HL-60 (cell line): ENCODE measurements at regions not wholly inside any gene's neighbourhood (a gene's known extent, or its start where the extent isn't known, plus 50 kb on each side); places are given as distances from the start of the nearest gene placed in this dataset.

Source experiments
- DNase-seq, 2 experiments: peaks; one replicate each; pipeline ENCODE4 v3.0.0-alpha.2; 2010 to 2020; ENCODE audit warnings: low read depth in 1 of 2, low spot score in 1 of 2
- H3K27ac ChIP-seq: fragments of 250-450 bp; sonication (Bioruptor Pico); replicated peaks from 2 replicates; pipeline ENCODE4 v1.5.1; 2020; ENCODE audit warnings: mild to moderate bottlenecking, moderate library complexity
- H3K27me3 ChIP-seq: fragments of 250-450 bp; sonication (Bioruptor Pico); 2 replicates; pipeline ENCODE4 v1.5.1; 2021; ENCODE audit warnings: mild to moderate bottlenecking, moderate library complexity; ENCODE audit not compliant: insufficient read depth, poor library complexity, severe bottlenecking
- H3K4me3 ChIP-seq: replicated peaks from 2 replicates; pipeline ENCODE4 v1.5.1; 2011; ENCODE audit warnings: mild to moderate bottlenecking, control low read depth, low read length; ENCODE audit not compliant: insufficient read depth
- CTCF ChIP-seq: IDR thresholded peaks from one replicate; pipeline ENCODE4 v1.5.1; 2011; ENCODE audit warnings: low read length, control low read depth, inconsistent platforms; ENCODE audit not compliant: insufficient read depth
- GABPA ChIP-seq: IDR thresholded peaks from 2 replicates; pipeline ENCODE4 v1.6.1; 2012; ENCODE audit warnings: low read depth
- POLR2AphosphoS5 ChIP-seq: IDR thresholded peaks from 2 replicates; pipeline ENCODE4 v1.6.1; 2012; ENCODE audit warnings: low read depth
- REST ChIP-seq: IDR thresholded peaks from 2 replicates; pipeline ENCODE4 v1.6.1; 2012; ENCODE audit warnings: low read depth; ENCODE audit not compliant: insufficient replicate concordance
- SPI1 ChIP-seq: IDR thresholded peaks from 2 replicates; pipeline ENCODE4 v1.6.1; 2012; ENCODE audit warnings: low read depth, mild to moderate bottlenecking, borderline replicate concordance

- no peaks in the 10 kb centered on the region for H3K27me3 ChIP-seq
- DNase-seq: no peak
- H3K27ac ChIP-seq: no peak overlapping the region
- TF ChIP-seq GABPA (no peak), POLR2AphosphoS5 (no peak), REST (no peak), CTCF (no peak), SPI1 (no peak)
- H3K4me3 ChIP-seq: no peak overlapping the region
Observed at GRCh38 chr6:141992109-141992508, 140.6 kb upstream of the GJE1 start.

- DNase-seq: no peak
- TF ChIP-seq GABPA: no peak
- TF ChIP-seq REST: no peak
- no peak for TF ChIP-seq SPI1
- TF ChIP-seq CTCF: no peak
- TF ChIP-seq POLR2AphosphoS5: no peak
Observed at GRCh38 chr6:141990840-141991239, 141.9 kb upstream of the GJE1 start.

GRCh38 chr6:141989706-141989959 is 143.1 kb upstream of the GJE1 start:
- TF ChIP-seq GABPA (no peak), CTCF (no peak), POLR2AphosphoS5 (no peak)
- no peak for DNase-seq
- H3K27ac ChIP-seq: no peak overlapping the region
- no peaks in the 10 kb centered on the region for H3K27me3 ChIP-seq
- H3K4me3 ChIP-seq: no peak overlapping the region

More at GRCh38 chr6:141990840-141991239, 141.9 kb upstream of the GJE1 start:
- Histone ChIP-seq H3K27ac (no peak overlapping the region), H3K27me3 (no peaks in the 10 kb centered on the region), H3K4me3 (no peak overlapping the region)

- H3K4me3 ChIP-seq: no peak overlapping the region
- H3K27ac ChIP-seq: no peak overlapping the region
- TF ChIP-seq GABPA (no peak), CTCF (peak; percentile 55), POLR2AphosphoS5 (no peak)
- DNase-seq: peak in 1 of 2 experiments; percentile 26
- no peaks in the 10 kb centered on the region for H3K27me3 ChIP-seq
Observed at GRCh38 chr6:141988954-141989705, 143.6 kb upstream of the GJE1 start.
